ENCODE measurements at regions not wholly inside any gene's neighbourhood (a gene's known extent, or its start where the extent isn't known, plus 50 kb on each side); places are given as distances from the start of the nearest gene placed in this dataset.
"Not testable (repeated sequence)": the region's sequence is repeated elsewhere in the genome, so short reads cannot be mapped to it uniquely, and the experiment has no call there.

DNA sequence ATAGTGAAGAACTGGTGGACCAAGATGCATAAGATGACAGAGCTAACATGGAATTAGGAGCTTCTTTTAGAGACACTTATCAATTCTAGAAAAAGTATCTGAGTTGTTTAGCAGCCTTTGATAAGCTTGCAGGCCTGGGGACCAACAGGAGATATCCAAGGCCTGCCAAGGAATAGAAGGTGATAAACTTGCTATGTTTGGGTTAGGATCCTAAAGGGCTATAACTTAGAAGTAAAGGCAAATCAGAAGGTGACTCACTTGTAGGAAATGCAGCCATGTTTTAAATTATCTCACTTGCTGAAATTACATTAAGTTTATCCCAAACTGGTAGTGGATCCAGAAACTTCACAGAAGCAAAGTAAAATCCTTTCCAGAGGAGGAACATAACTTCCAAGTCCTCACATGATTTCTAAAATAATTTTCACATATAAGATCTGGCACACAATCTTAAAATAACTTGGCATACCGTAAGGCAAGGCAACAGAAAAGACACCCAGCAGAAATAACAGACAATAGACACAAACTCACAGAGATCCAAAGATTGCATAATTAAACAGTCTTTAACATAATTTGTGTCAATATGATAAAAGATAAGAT is 69.6 kb upstream of the TEAD1 start:
- Mint-ChIP-seq H3K36me3 (peaks cover 2 to 4% (median 4%) of the 10 kb centered on the region in 3 donors), H3K4me3 (no peak overlapping the region), H3K27me3 (peaks cover 10 to 58% (median 15%) of the 10 kb centered on the region in 5 donors), H3K4me1 (peaks cover 0 to 2% (median under 1%) of the 10 kb centered on the region in 4 donors), H3K27ac (no peak overlapping the region), H3K9me3 (peaks cover 0 to 16% (median 5%) of the 10 kb centered on the region in 9 donors)
- no peak for DNase-seq
- POLR2A ChIA-PET, result no interaction called here
- no peak for ATAC-seq

DNA sequence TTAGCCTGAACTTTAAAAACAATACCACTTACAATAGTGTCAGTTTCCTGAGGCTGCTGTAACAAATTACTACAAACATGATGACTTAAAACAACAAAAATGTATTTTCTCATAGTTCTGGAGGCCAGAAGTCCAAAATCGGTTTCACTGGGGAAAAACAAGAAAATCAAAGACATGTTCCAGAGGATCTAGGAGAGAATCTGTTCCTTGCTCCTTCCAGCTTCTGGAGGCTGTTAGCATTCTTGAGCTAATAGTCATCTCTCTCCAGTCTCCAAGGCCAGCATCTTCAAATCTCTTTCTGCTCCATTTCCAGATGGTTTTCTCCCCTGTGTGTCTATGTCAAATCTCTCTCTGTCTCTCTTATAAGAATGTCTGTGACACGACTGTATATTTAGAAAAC is 67.6 kb upstream of the TEAD1 start:
- DNase-seq (no peak), ATAC-seq (no peak)
- Mint-ChIP-seq H3K36me3 (peaks cover 2 to 14% (median 4%) of the 10 kb centered on the region in 3 donors), H3K27me3 (peaks cover 10 to 47% (median 17%) of the 10 kb centered on the region in 5 donors), H3K4me3 (no peak overlapping the region), H3K4me1 (peaks cover 0 to 2% (median 0%) of the 10 kb centered on the region in 4 donors), H3K27ac (no peak overlapping the region), H3K9me3 (peaks cover 0 to 31% (median 24%) of the 10 kb centered on the region in 9 donors)
- POLR2A ChIA-PET, result interaction anchor here (0.8 kb wide), 1 partner anchor 33 kb away, joined by 3 read pairs; no protein-coding TSS in a partner anchor

DNA sequence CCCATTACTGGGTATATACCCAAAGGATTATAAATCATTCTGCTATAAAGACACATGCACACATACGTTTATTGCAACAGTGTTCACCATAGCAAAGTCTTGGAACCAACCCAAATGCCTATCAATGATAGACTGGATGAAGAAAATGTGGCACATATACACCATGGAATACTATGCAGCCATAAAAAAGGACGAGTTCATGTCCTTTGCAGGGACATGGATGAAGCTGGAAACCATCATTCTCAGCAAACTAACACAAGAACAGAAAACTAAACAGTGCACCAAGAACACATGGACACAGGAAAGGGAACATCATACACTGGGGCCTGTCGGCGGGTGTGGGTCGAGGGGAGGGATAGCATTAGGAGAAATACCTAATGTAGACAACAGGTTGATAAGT is 65.5 kb upstream of the TEAD1 start:
- POLR2A ChIA-PET, DNase-seq, H3K4me1 Mint-ChIP-seq, H3K27ac Mint-ChIP-seq, H3K4me3 Mint-ChIP-seq, ATAC-seq: not testable (repeated sequence)
- peaks cover 9 to 52% (median 14%) of the 10 kb centered on the region in 5 donors for H3K27me3 Mint-ChIP-seq
- peaks cover 5 to 48% (median 39%) of the 10 kb centered on the region in 9 donors for H3K9me3 Mint-ChIP-seq
- peaks cover 2 to 26% (median 4%) of the 10 kb centered on the region in 3 donors for H3K36me3 Mint-ChIP-seq

DNA sequence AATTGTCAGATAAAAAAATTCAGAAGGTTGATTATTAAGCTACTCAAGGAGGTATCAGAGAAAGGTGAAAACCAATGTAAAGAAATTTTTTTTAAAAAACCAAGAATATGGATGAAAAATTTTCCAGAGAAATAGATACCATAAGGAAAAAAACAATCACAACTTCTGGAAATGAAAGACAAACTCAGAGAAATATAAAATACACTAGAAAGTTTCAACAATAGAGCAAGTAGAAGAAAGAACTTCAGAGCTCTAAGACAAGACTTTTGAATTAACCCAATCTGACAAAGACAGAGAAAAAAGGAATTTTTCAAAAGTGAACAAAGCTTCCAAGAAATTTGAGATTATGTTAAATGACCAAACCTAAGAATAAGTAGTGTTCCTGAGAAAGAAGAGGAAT is 62.9 kb upstream of the TEAD1 start:
- H3K4me3 Mint-ChIP-seq, result no peak overlapping the region
- POLR2A ChIA-PET, result no interaction called here
- H3K27ac Mint-ChIP-seq, result no peak overlapping the region
- no peak for ATAC-seq
- peaks cover 6 to 64% (median 40%) of the 10 kb centered on the region in 9 donors for H3K9me3 Mint-ChIP-seq
- H3K4me1 Mint-ChIP-seq, result no peaks in the 10 kb centered on the region
- H3K27me3 Mint-ChIP-seq, result peaks cover 2 to 50% (median 10%) of the 10 kb centered on the region in 5 donors
- no peak for DNase-seq
- peaks cover 2 to 33% (median 4%) of the 10 kb centered on the region in 3 donors for H3K36me3 Mint-ChIP-seq

DNA sequence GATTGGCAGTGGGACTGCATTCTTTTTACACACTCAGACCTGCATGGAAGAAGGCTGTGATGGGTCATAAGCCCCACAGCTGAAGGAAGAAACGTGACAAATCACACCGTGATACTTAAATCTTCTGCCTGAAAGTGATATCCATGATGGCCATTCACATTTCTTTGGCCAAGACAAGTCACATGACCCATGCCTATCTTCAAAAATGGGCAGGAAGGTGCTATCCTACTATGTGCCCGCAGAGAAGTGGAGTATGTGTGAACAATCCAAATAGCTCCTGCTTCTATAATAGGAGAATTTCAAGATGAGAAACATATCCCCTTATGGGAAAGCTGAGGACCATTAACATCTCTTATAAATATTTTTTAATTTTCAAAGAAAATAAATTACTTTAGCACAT is 56.6 kb upstream of the TEAD1 start:
- Mint-ChIP-seq H3K27ac (no peak overlapping the region), H3K36me3 (peaks cover 0 to 16% (median 0%) of the 10 kb centered on the region in 3 donors), H3K27me3 (peaks cover 2 to 43% (median 11%) of the 10 kb centered on the region in 5 donors), H3K9me3 (peaks cover 6 to 53% (median 23%) of the 10 kb centered on the region in 9 donors), H3K4me1 (no peaks in the 10 kb centered on the region), H3K4me3 (no peak overlapping the region)
- DNase-seq, result no peak
- ATAC-seq, result no peak
- POLR2A ChIA-PET, result no interaction called here

DNA sequence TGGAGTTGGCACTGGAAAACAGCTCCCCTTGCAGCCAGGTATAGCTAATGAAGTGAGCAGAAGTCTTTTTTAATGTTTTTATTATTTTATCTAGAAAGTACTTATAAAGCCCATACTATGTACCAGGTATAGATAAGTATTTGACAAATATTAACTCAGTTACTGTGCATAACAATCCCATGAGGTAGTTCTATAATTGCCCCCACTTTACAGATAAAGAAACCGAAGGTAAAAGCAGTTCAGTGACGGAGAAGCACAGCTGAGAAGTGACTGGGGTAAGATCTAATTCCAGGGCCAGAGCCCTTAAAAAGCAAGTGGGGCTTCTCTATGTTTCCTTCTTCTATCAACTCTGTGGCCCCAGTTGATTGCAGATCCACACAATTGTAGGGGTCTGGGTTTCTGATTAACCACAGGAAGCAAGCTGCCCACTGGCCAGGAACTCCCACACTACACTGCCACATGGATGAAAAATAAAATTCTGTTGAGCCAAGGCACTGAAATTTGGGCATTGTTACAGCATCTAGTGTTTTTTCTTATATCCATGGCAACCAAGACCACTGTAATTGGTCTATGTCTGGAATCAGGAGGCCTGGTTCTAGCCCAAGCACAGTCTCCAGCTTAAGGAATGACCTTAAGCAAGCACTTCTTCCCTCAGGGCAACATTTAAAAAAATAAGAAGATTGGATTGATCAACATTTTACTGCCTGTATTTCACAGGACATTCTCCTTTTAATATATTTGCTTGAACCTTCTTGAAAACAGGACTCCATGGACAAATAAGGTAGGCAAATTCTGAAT is 55.3 kb upstream of the TEAD1 start:
- peaks cover 10 to 53% (median 24%) of the 10 kb centered on the region in 9 donors for H3K9me3 Mint-ChIP-seq
- no peak overlapping the region for H3K27ac Mint-ChIP-seq
- POLR2A ChIA-PET, result no interaction called here
- ATAC-seq (no peak), DNase-seq (no peak)
- peaks cover 2 to 30% (median 8%) of the 10 kb centered on the region in 5 donors for H3K27me3 Mint-ChIP-seq
- peaks cover 0 to 13% (median 3%) of the 10 kb centered on the region in 3 donors for H3K36me3 Mint-ChIP-seq
- H3K4me3 Mint-ChIP-seq, result no peak overlapping the region
- H3K4me1 Mint-ChIP-seq, result no peaks in the 10 kb centered on the region

DNA sequence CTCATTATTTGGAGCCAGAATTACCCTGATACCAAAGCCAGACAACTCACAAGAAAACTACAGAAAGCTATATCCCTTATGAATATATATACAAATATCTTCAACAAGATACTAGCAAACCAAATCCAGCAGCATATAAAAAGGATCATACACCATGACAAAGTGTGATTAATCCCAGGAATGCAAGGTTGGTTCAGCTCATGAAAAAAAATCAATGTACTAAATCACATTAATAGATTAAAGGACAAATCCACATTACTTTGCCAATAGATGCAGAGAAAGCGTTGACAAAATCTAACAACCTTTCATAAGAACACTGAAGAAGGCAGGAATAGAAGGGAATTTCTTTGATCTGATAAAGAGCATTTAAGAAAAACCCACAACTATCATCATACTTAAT is 50.4 kb upstream of the TEAD1 start:
- POLR2A ChIA-PET, result no interaction called here
- Mint-ChIP-seq H3K27ac (no peak overlapping the region), H3K9me3 (peaks cover 14 to 58% (median 38%) of the 10 kb centered on the region in 9 donors), H3K4me3 (no peak overlapping the region), H3K4me1 (no peaks in the 10 kb centered on the region), H3K36me3 (peaks cover 0 to 26% (median 3%) of the 10 kb centered on the region in 3 donors), H3K27me3 (peaks cover 2 to 15% (median 14%) of the 10 kb centered on the region in 5 donors)
- DNase-seq (no peak), ATAC-seq (no peak)
